CD1c-positive myeloid dendritic cell (primary cell): ENCODE measurements at regions not wholly inside any gene's neighbourhood (a gene's known extent, or its start where the extent isn't known, plus 50 kb on each side); places are given as distances from the start of the nearest gene placed in this dataset.

Experiments
- DNase-seq: peaks from one replicate; pipeline ENCODE4 v3.0.0-alpha.2; 2016; ENCODE audit errors: extremely low spot score

- no peak for DNase-seq
These were observed 73.9 kb downstream of the WNT5A start for GRCh38 chr3:55413236-55413635.

- no peak for DNase-seq
These were observed 74.6 kb downstream of the WNT5A start for GRCh38 chr3:55412545-55412944.

GRCh38 chr3:55409806-55410205 is 77.3 kb downstream of the WNT5A start:
- no peak for DNase-seq

- DNase-seq = no peak
These were observed 78.8 kb downstream of the WNT5A start for GRCh38 chr3:55408193-55408826.

- DNase-seq = no peak
These were observed 79.7 kb downstream of the WNT5A start for GRCh38 chr3:55407426-55407820.

GRCh38 chr3:55406696-55407425 is 80.2 kb downstream of the WNT5A start:
- peak; percentile 11 for DNase-seq

- no peak for DNase-seq
These were observed 81.7 kb downstream of the WNT5A start for GRCh38 chr3:55405436-55405835.

- DNase-seq = no peak
These were observed 84.1 kb downstream of the WNT5A start for GRCh38 chr3:55402886-55403609.

GRCh38 chr3:55380561-55380960 is 106.5 kb downstream of the WNT5A start:
- no peak for DNase-seq

- DNase-seq = no peak
These were observed 110.3 kb downstream of the WNT5A start for GRCh38 chr3:55376753-55377347.

GRCh38 chr3:55373423-55373822 is 113.7 kb downstream of the WNT5A start:
- no peak for DNase-seq

GRCh38 chr3:55370272-55370671 is 116.8 kb downstream of the WNT5A start:
- no peak for DNase-seq

- DNase-seq = no peak
These were observed 117.8 kb downstream of the WNT5A start for GRCh38 chr3:55369141-55369847.

- no peak for DNase-seq
These were observed 118.7 kb downstream of the WNT5A start for GRCh38 chr3:55368366-55368765.

- no peak for DNase-seq
These were observed 119.7 kb downstream of the WNT5A start for GRCh38 chr3:55367384-55367783.

GRCh38 chr3:55364421-55364820 is 122.7 kb downstream of the WNT5A start:
- DNase-seq = no peak

- DNase-seq = no peak
These were observed 124.7 kb downstream of the WNT5A start for GRCh38 chr3:55362210-55362960.

GRCh38 chr3:55357796-55358195 is 129.3 kb downstream of the WNT5A start:
- DNase-seq = no peak

- DNase-seq = no peak
These were observed 134.4 kb downstream of the WNT5A start for GRCh38 chr3:55352668-55353067.

GRCh38 chr3:55349851-55350250 is 137.3 kb downstream of the WNT5A start:
- no peak for DNase-seq
